ENCODE measurements at regions not wholly inside any gene's neighbourhood (a gene's known extent, or its start where the extent isn't known, plus 50 kb on each side); places are given as distances from the start of the nearest gene placed in this dataset.
"Not testable (repeated sequence)": the region's sequence is repeated elsewhere in the genome, so short reads cannot be mapped to it uniquely, and the experiment has no call there.

DNA sequence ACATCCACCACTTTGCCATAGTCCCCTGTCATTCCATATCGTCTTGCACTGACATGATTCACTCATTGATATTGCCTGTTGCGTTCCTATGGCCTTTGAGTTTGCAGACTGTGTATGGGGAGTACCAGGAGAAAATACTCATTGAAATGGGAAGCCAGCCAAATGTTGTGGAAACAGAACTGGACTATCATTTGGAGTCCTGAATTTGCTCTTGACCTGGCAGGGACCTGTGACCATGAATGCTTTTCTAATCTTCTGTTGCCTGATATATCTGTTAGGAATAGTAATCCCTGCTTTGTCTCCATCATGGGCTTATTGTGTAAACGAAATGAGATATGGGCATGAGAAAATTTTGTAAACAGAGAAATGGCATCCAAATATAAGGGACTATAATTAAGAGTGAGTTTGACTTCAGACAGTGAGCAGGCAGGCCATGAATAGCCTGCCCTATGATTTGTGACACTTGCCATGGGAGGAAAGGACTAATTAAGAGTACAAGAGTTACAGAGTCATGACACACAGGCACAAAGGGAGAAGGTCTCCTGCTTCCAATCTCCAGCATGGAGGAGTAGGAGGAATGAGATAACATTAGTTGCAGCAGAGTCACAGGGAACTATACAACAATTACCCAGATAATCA lies 572.9 kb upstream of the SGCD start:
- no peak for DNase-seq (ENCODE audit: low read depth in 3 of 3, low spot score in 1 of 3)

DNA sequence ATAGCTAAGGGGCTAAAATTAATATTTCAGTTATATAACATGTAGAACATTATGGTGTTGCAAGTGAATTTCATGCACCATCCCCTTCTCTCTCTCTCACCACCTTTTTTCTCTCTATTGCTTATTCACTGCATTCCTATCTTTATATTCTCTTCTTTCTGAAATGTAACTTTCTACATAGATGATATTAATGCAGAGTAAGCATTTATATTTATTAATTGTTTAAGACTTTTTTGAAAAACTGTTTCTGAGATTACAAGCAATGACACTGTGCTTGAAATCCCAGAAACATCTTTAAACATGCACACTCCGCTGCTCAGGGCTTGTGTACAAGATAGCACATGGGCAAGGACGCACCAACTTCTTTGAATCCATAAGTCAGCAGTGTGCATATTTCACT lies 567.7 kb upstream of the SGCD start:
- no peak for DNase-seq (ENCODE audit: low read depth in 3 of 3, low spot score in 1 of 3)

DNA sequence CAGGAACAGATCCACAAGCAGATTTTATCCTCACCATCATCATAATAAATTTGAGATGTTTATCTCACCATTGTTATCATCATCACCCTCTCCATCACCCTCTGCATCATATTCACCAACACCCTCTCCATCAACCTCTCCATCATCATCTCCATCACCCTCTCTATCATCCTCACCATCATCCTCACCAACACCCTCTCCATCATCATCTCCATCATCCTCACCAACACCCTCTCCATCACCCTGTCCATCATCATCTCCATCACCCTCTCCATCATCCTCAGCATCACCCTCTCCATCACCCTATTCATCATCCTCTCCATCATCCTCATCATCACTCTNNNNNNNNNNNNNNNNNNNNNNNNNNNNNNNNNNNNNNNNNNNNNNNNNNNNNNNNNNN lies 567.0 kb upstream of the SGCD start:
- DNase-seq (ENCODE audit: low read depth in 3 of 3, low spot score in 1 of 3): no peak

DNA sequence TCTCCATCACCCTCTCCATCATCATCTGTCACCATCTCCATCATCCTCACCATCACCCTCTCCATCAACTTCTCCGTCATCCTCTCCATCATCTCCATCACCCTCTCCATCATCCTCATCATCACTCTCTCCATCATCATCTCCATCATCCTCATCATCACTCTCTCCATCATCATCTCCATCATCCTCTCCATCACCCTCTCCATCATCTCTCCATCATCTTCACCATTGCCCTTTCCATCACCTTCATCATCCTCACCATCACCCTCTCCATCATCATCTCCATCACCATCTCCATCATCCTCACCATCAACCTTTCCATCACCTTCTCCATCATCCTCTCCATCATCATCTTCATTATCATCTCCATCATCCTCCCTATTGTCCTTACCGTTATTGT lies 565.5 kb upstream of the SGCD start:
- DNase-seq (ENCODE audit: low read depth in 3 of 3, low spot score in 1 of 3): no peak

DNA sequence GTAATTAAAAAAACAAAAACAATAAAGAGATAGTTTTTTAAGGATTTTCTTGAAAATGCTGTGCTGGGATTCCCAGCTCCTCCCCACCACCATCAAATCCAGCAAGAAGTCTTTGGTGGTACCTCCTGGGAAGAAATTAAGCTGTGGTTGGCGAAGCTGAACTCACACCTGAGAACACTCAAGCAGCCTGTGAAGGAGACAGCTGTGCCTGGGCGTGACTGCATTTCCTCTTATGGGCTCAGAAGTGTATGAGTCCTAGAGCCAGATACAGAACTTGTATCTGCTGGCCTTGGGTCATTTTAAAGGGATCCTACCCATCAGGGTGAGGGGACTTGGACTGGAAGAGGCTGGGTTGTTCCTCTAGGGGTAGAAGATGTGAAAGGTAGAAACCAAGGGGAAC lies 561.2 kb upstream of the SGCD start:
- DNase-seq (ENCODE audit: low read depth in 3 of 3, low spot score in 1 of 3): no peak

DNA sequence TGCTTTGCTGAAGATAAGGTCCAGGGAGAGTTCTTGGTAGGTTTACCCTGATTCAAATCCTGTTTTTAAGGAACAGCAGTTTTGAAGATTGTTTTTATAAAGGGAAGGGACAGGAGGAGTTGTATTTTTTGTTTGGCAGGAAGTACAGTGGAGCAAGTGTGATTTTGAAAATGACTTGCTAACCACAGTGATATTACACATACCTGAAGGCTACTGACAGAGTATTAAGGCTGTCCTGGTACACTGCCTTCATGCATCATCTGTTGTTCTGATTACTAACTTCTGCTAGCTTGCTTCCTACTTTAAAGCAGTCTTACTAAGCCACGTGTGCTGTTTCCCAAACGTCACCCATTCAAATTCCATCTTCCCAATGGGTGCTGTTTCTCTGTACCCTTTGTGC lies 559.5 kb upstream of the SGCD start:
- no peak for DNase-seq (ENCODE audit: low read depth in 3 of 3, low spot score in 1 of 3)

DNA sequence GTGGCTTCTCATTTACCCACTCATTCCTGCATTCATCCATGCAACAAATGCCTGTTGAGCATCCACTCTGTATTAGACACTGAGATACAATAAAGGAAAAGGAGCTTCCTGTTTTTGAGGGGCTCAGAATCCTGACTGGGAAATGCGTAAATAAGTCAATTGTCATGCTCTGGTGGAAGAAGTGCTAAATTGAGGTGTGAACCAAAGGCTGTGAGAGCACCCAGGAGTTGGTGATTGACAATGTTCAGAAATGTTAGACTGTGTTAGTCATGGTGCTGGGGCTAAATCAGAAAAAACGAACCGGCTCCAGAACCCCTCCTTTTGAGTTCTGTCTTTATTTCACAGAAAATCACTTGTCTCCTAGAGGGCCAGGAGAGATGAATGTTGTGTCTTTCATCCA lies 558.6 kb upstream of the SGCD start:
- no peak for DNase-seq (ENCODE audit: low read depth in 3 of 3, low spot score in 1 of 3)

DNA sequence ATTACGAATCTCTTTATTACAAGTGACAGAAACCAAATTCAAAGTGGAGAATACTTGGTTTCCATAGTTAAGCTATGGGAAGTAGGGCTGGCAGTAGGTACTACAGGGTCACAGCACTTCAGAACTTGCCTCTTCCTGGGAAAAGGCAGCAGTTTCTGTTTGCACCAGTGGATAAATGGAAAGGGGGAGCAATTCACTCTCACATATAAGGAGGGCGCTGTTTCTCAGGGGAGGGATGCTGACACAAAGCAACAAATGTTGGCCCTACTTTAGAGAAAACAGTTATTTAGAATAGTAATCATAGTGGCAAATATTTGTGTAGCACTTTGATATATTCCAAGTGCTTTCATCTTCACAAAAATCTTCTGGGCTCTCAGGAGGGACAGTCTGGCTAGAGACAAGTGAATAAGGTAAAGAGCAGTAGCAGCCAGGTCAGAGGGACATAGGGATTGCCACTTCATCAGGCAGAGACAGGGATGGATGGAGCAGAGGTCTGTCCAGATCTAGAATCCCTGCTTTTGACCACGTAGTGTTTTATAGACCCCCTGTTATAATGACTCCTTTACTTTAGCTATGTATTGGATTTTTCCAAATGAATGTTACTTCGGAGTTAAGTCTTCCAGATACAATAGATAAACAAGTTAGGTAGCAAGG lies 554.8 kb upstream of the SGCD start:
- no peak for DNase-seq (ENCODE audit: low read depth in 3 of 3, low spot score in 1 of 3)

DNA sequence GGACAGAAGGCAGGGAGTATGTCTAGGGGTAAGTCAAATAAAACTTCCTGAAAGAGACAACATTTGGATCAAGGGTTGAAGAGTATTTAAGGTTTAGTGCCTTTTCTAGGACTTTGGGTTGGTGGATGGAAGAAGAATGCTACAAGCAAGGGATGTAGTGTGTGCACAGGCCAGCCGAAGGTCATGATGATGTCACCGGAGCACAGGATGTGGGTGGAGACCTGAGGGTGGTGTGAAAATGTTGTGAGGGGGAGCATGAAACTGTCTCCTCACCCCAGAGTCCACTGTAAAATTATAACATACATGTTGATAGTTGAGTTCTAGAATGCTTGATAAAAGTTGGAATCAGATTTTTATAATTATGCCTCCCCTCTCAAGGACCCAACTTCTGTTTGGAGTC lies 553.3 kb upstream of the SGCD start:
- no peak for DNase-seq (ENCODE audit: low read depth in 3 of 3, low spot score in 1 of 3)

DNA sequence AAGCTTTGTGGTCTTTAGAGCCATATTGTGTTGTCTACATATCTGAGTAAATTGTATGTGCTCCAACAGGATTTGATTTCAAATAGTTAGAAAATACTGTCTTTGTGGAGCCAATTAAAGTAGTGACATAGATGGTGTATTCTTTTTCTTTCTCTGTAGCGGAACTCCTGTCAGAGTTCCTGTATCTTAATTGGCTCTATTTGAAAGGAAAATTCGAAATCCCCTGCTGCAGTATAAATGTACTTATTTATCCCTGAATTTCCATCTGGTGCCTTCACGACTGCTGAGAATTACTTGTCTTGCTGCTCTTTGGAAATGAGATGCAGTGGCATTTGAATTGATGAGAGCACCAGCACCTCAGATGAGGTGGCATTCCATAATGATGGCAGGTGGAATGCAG lies 546.7 kb upstream of the SGCD start:
- DNase-seq (ENCODE audit: low read depth in 3 of 3, low spot score in 1 of 3): no peak

DNA sequence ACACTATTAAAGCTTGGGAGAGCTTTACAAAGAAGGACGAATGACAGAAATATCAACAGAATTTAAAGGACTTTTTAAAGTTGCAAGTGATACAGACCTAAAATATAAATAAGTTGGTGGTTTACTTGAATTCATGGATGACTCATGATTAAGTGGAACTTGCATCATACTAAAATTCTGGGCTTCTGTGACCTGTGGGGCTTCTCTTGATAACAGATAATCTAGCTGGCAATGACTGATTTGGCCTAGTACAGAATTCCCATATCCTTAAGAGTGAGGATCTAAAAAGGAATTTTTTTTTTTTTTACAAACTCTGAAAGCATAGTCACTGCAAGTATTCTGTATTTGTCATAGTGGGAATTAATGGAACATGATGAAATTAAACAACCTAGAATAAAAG lies 543.7 kb upstream of the SGCD start:
- no peak for DNase-seq (ENCODE audit: low read depth in 3 of 3, low spot score in 1 of 3)

DNA sequence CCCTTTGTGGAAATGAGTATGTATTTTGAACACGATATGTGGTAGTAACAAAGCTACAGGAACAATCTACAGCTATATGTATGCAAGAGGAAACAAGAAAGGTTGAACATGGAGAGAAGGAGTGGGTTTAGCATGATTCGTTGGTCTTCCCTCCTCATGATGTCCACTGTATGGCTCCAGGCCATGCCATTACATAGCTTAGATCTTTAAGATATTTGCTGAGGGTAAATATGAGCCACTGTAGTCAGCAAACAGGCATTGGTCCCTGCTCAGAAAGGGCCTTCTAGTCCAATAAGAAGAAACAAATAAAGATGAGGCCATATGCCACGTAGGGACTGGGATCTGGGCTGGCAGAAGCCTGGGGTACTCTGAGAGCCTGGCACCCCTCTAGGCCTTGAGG lies 543.2 kb upstream of the SGCD start:
- no peak for DNase-seq (ENCODE audit: low read depth in 3 of 3, low spot score in 1 of 3)

DNA sequence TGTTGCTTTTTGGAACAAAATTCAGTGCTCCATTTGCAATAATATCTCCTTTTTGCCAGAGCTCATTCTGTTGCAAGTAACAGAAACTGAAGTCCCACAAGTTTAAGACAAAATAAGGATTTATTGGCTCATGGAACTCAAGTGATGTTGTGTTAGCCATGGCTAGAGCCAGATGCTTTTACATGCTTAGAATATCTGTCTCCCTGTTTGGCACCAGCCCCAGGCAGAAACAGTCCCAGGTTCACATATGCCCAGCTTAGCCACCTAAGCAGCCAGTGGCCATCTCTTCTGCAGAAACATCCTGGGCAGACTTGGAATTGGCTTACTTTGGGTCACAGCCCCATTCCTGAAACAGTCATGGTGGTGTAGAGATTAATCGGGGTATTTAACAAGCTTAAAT lies 540.9 kb upstream of the SGCD start:
- no peak for DNase-seq (ENCODE audit: low read depth in 3 of 3, low spot score in 1 of 3)

DNA sequence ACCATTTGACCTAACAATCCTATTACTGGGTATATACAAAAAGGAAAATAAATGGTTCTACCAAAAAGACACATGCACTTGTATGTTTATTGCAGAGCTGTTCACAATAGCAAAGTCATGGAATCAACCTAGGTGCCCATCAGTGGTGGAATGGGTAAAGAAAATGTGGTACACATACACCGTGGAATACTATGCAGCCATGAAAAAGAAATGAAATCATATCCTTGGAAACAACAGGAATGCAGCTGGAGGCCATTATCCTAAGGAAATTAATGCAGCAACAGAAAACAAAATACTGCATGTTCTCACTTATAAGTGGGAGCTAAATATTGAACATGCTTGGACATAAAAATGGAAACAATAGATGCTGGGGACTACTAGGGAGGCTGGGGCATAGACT lies 534.1 kb upstream of the SGCD start:
- DNase-seq (ENCODE audit: low read depth in 3 of 3, low spot score in 1 of 3): no peak

DNA sequence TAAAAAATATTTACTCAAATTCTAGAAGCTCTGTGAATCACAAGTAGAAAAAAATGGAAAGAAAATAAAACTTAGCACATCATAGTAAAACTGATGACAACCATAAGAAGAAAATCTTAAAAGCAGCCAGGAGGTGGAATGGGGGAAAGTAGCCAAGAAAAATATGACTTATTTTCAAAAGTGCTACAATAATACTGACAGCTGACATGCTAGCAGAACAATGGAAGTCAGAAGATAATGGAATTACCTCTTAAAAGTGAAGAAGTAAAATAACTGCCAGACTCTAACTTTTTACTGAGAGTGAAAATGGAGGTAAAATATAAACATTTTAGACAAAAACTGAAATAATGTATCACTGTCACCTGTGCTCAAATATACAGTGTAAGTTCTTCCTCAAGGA lies 532.2 kb upstream of the SGCD start:
- no peak for DNase-seq (ENCODE audit: low read depth in 3 of 3, low spot score in 1 of 3)

DNA sequence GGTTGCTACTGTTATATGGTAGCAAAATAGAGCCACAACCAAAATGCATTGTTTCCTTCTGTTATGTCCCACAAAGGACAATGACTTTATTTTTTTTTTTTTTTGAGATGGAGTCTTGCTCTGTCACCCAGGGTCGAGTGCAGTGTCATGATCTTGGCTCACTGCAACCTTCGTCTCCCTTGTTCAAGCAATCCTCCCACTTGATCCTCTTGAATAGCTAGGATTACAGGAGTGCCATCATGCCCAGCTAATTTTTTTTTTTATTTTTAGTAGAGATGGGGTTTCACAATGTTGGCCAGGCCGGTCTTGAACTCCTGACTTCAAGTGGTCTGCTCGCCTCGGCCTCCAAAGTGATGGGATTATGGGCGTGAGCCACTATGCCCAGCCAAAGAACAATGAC lies 527.7 kb upstream of the SGCD start:
- DNase-seq (ENCODE audit: low read depth in 3 of 3, low spot score in 1 of 3): no peak

DNA sequence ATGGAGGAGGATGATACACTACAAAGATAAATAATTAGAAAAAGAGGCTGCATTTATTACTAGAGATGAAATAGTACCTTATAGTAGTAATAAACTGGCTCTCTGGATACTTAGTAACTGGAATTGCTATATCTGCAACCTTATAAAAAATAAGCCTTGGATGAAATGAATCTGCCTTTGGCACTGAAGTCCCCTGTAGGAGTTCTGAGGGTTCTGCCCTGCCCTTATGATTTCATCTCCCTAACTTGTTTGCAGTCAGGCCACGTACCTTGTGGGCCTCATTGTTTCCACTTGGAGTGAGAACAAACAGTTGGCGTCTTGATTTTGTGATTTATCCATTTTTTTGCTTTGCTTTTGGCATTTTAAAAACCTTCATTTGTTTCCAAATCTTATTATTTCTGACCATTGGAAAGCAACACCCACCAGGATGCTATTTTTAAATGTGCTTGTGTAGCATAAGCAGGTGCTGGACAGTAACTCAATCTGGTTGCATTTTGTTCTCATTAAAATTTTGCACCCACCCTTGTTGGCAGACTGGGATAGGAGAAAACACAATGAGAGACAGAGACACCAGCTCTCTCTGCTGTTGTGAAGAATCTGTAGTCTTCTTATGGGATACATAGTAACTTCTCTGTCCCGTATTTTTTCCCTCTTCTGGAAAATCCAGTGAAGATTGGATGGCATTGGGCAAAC lies 518.9 kb upstream of the SGCD start:
- no peak for DNase-seq (ENCODE audit: low read depth in 3 of 3, low spot score in 1 of 3)

DNA sequence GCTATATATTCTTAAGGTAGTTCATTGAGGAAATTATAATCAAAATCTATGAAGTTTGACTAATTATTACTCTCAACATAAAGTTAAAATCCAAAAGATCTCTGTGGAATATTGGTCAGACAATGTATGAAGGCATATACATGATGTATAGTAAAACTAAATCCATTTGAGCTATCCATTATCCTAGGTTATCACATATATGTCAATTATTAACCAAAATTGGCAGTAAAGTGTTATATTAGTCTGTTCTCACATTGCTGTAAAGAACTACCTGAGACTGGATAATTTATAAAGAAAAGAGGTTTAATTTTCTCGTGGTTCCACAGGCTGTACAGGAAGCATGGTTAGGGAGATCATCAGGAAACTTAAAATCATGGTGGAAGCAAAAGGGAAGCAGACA lies 511.7 kb upstream of the SGCD start:
- no peak for DNase-seq (ENCODE audit: low read depth in 3 of 3, low spot score in 1 of 3)

DNA sequence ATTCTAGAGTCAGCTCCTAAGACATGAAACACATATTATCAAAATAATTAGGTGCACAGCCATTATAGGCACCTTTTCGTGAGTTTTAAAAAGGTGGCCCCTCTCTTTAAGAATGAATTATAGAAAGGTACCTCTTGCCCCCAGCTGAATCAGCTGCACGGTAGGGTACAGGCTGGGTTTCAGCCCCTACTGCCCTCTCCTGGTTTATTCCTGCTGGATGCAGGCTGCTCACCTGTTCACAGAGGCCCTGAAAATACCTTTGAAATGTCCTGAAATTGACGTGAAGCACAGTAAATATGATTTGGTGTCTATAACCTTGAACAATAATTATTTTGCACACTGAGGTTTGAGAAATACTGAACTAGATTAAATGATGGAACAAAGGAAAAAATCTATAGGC lies 504.8 kb upstream of the SGCD start:
- no peak for DNase-seq (ENCODE audit: low read depth in 3 of 3, low spot score in 1 of 3)

DNA sequence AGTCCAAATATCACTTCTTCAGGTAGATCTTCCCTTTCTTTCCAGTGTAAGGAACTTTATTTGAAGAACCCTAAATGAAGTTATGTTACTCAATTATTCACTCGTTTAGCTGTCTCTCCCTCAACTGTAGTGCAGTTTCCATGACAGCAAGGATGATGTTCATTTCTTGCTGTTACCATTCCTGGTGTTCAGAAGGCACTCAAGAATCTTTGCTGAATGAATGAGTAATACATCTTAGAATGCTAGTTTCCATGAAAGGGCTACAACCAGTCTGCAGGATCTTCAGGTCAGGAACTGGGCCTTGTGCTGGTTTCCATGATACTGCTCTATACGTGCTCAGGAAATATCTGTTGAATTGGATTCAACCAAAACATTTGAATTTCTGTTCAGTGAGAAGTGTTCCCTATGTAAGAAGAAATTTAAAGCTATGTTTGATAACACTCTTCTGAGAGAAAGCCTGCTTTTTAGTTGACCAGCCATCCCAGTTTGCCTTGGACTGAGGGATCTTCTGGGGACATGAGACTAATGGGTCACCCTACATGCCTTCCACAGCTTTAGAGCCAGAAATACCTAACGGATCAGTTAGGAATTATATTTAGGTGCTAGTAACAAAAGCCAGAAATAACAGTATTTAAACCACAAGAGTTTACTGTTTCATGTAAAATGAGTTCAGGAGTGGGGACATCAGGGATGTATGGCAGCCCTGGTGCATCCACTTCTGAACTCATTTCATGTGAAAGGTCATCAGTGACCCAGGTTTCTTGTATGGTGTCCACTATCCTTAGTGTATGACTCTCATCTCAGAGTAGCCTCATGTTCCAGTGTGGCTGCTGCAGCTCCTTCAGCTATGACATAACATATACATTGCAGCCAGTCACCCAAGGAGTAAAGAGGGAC lies 500.1 kb upstream of the SGCD start:
- no peak for DNase-seq (ENCODE audit: low read depth in 3 of 3, low spot score in 1 of 3)

DNA sequence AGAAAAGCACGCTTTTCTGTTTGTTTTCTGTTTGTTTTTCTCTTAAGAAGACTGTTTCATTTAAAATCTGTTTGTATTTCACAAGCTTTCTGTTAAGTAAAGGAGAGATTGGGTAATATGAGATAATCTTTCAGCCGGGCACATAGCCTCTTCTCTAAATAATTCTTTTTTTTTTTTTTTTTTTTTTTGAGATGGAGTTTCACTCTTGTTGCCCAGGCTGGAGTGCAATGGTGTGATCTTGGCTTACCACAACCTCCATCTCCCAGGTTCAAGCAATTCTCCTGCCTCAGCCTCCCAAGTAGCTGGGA lies 499.5 kb upstream of the SGCD start:
- not testable (repeated sequence) for DNase-seq (ENCODE audit: low read depth in 3 of 3, low spot score in 1 of 3)

DNA sequence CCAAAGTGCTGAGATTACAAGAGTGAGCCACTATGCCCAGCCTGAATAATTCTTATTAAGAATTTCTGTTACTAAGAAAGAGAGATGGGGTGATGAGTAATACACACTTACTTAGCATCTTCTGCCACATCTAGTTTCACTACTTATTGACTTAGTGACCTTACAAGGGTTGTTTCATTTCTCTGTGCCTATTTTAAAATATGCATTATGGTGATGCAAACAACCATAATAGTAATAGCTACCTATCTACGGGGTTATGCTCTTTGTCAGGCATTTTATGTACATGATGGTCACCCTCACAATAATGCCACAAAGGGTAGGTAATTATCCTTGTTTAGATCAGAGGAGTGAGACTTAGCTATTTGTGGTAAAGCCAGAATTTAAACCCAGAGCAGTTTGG lies 499.0 kb upstream of the SGCD start:
- DNase-seq (ENCODE audit: low read depth in 3 of 3, low spot score in 1 of 3): no peak

Measured in stimulated activated CD4-positive, alpha-beta T cell treated with anti-CD3 and anti-CD28 coated beads, TNF-alpha, amount 100 ng/mL, for 1 hour (primary cell).